DMS 273 (cell line): ENCODE measurements at regions not wholly inside any gene's neighbourhood (a gene's known extent, or its start where the extent isn't known, plus 50 kb on each side); places are given as distances from the start of the nearest gene placed in this dataset.

ENCODE experiments used
- DNase-seq: peaks from one replicate; lab custom pipeline; 2025; ENCODE audit not compliant: unreplicated experiment; lab: John Stamatoyannopoulos, UW

GRCh38 chr3:44048196-44048924, 193.3 kb upstream of the TOPAZ1 start:
- DNase-seq: no peak

- DNase-seq: no peak
These were observed 192.7 kb upstream of the TOPAZ1 start for GRCh38 chr3:44048949-44049348.

- DNase-seq: no peak
These were observed 191.6 kb upstream of the TOPAZ1 start for GRCh38 chr3:44050101-44050500.

- no peak for DNase-seq
These were observed 190.8 kb upstream of the TOPAZ1 start for GRCh38 chr3:44050867-44051266.

- no peak for DNase-seq
These were observed 185.7 kb upstream of the TOPAZ1 start for GRCh38 chr3:44055951-44056350.

GRCh38 chr3:44056446-44057240, 185.0 kb upstream of the TOPAZ1 start:
- no peak for DNase-seq

- peak; percentile 1 for DNase-seq
These were observed 183.4 kb upstream of the TOPAZ1 start for GRCh38 chr3:44058022-44058867.

GRCh38 chr3:44058868-44059203, 182.8 kb upstream of the TOPAZ1 start:
- no peak for DNase-seq

- DNase-seq: peak; percentile 1
These were observed 181.5 kb upstream of the TOPAZ1 start for GRCh38 chr3:44060164-44060563.

- no peak for DNase-seq
These were observed 180.4 kb upstream of the TOPAZ1 start for GRCh38 chr3:44061268-44061667.

- no peak for DNase-seq
These were observed 179.7 kb upstream of the TOPAZ1 start for GRCh38 chr3:44061961-44062360.

- peak; percentile 79 for DNase-seq
These were observed 176.2 kb upstream of the TOPAZ1 start for GRCh38 chr3:44065311-44066094.

- no peak for DNase-seq
These were observed 174.9 kb upstream of the TOPAZ1 start for GRCh38 chr3:44066806-44067205.

- DNase-seq: no peak
These were observed 174.3 kb upstream of the TOPAZ1 start for GRCh38 chr3:44067431-44067830.

- DNase-seq: no peak
These were observed 172.9 kb upstream of the TOPAZ1 start for GRCh38 chr3:44068753-44069152.

GRCh38 chr3:44069276-44069675, 172.4 kb upstream of the TOPAZ1 start:
- DNase-seq: no peak

GRCh38 chr3:44070841-44071546, 170.7 kb upstream of the TOPAZ1 start:
- no peak for DNase-seq

GRCh38 chr3:44072601-44073540, 168.8 kb upstream of the TOPAZ1 start:
- no peak for DNase-seq

- DNase-seq: no peak
These were observed 167.5 kb upstream of the TOPAZ1 start for GRCh38 chr3:44074181-44074580.
